GM23248 (cell line): ENCODE measurements at regions not wholly inside any gene's neighbourhood (a gene's known extent, or its start where the extent isn't known, plus 50 kb on each side); places are given as distances from the start of the nearest gene placed in this dataset.

Experiments used
- EZH2 ChIP-seq: fragments of 200-600 bp; sonication (generic); IDR thresholded peaks from 2 replicates; pipeline ENCODE4 v1.6.1; 2018; ENCODE audit warnings: antibody characterized with exemption, mild to moderate bottlenecking; ENCODE audit not compliant: insufficient read depth, poor library complexity, severe bottlenecking
- EZH2phosphoT487 ChIP-seq: fragments of 200-600 bp; sonication (generic); IDR thresholded peaks from 2 replicates; pipeline ENCODE4 v1.6.1; 2018; ENCODE audit warnings: antibody characterized with exemption, moderate library complexity, mild to moderate bottlenecking, low read depth; ENCODE audit not compliant: insufficient read depth

DNA sequence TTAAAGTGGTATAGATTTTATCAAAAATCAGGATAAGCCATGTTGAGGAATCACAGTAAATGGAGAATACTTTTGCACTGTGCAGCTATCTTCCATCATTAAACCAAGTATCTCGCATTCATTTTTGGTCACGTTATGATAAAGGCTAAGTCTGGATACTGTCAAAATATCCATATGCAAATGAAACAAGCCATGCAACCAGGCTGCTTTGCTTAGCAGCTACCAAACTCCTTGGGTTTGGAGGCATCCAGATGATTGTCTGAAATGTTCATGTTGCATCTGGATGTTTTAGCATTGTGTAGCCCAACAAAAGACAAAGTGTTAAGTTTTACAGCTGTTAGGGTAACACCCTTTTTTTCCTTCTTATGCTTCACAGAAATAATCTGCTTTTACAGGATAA lies 322.9 kb upstream of the MDFIC2 start:
- TF ChIP-seq EZH2 (no peak), EZH2phosphoT487 (no peak)
